Liver (tissue), 3 donors: ENCODE measurements at regions not wholly inside any gene's neighbourhood (a gene's known extent, or its start where the extent isn't known, plus 50 kb on each side); places are given as distances from the start of the nearest gene placed in this dataset.

Source experiments
- CTCF ChIP-seq: fragments of 150-350 bp; IDR thresholded peaks from 2 replicates; pipeline ENCODE4 v1.5.1; 2017; ENCODE audit warnings: improper control_type of control experiment, low read depth, low read length; ENCODE audit not compliant: missing input control
- EGR1 ChIP-seq, 2 donors: IDR thresholded peaks; 2 replicates each; pipeline ENCODE4 v1.6.1; 2016 to 2018; ENCODE audit warnings: antibody characterized with exemption in 2 of 2, low read depth in 2 of 2
- HNF4G ChIP-seq: IDR thresholded peaks from 2 replicates; pipeline ENCODE4 v1.6.1; 2016; ENCODE audit warnings: antibody characterized with exemption
- RAD21 ChIP-seq, 2 donors: IDR thresholded peaks; 2 replicates each; pipeline ENCODE4 v1.6.1; 2016; ENCODE audit warnings: antibody characterized with exemption in 2 of 2, mild to moderate bottlenecking in 2 of 2
- SP1 ChIP-seq: IDR thresholded peaks from 2 replicates; pipeline ENCODE4 v1.6.1; 2018; ENCODE audit warnings: antibody characterized with exemption, mild to moderate bottlenecking
- TAF1 ChIP-seq: conservative IDR thresholded peaks from 2 replicates; pipeline ENCODE4 v1.6.1; 2016; ENCODE audit warnings: antibody characterized with exemption, mild to moderate bottlenecking
- YY1 ChIP-seq: IDR thresholded peaks from 2 replicates; pipeline ENCODE4 v1.6.1; 2016; ENCODE audit warnings: antibody characterized with exemption, mild to moderate bottlenecking
- donor health status: healthy.
- donor health status: healthy.

GRCh38 chr11:76281558-76281906 lies 75.2 kb upstream of the WNT11 start:
- TF ChIP-seq TAF1 (no peak), CTCF (no peak), RAD21 (IDR thresholded peaks at IDR 0.05) (no peak), YY1 (no peak), EGR1 (IDR thresholded peaks at IDR 0.05; ENCODE audit: low read depth in 2 of 2) (no peak), SP1 (no peak), HNF4G (no peak)
